GM19395 (cell line): ENCODE measurements at regions not wholly inside any gene's neighbourhood (a gene's known extent, or its start where the extent isn't known, plus 50 kb on each side); places are given as distances from the start of the nearest gene placed in this dataset.
"Not testable (repeated sequence)": the region's sequence is repeated elsewhere in the genome, so short reads cannot be mapped to it uniquely, and the experiment has no call there.

ENCODE experiments used
- ATAC-seq: cut with Tn5 transposase; IDR thresholded peaks from one replicate; pipeline ENCODE4 v1.9.1; 2021; ENCODE audit warnings: mild to moderate bottlenecking, moderate library complexity; ENCODE audit not compliant: unreplicated experiment

- ATAC-seq: no peak
Observed at GRCh38 chr7:101707587-101707986, 78.5 kb upstream of the MYL10 start.

- ATAC-seq: no peak
Observed at GRCh38 chr7:101708223-101708622, 79.1 kb upstream of the MYL10 start.

GRCh38 chr7:101712652-101713051 is 83.6 kb upstream of the MYL10 start:
- ATAC-seq: no peak

GRCh38 chr7:101714097-101714496 is 85.0 kb upstream of the MYL10 start:
- ATAC-seq: no peak

- ATAC-seq: no peak
Observed at GRCh38 chr7:101717628-101718357, 88.7 kb upstream of the MYL10 start.

GRCh38 chr7:101718363-101719122 is 89.4 kb upstream of the MYL10 start:
- no peak for ATAC-seq

- ATAC-seq: no peak
Observed at GRCh38 chr7:101719123-101719470, 90.0 kb upstream of the MYL10 start.

- ATAC-seq: no peak
Observed at GRCh38 chr7:101720324-101720723, 91.2 kb upstream of the MYL10 start.

GRCh38 chr7:101722247-101722646 is 93.2 kb upstream of the MYL10 start:
- no peak for ATAC-seq

GRCh38 chr7:101723835-101724234 is 93.6 kb upstream of the CUX1 start:
- no peak for ATAC-seq

- ATAC-seq: no peak
Observed at GRCh38 chr7:101724957-101725356, 92.5 kb upstream of the CUX1 start.

GRCh38 chr7:101725921-101726320 is 91.5 kb upstream of the CUX1 start:
- ATAC-seq: no peak

GRCh38 chr7:101727184-101727583 is 90.2 kb upstream of the CUX1 start:
- no peak for ATAC-seq

GRCh38 chr7:101728128-101728527 is 89.3 kb upstream of the CUX1 start:
- ATAC-seq: no peak

- ATAC-seq: not testable (repeated sequence)
Observed at GRCh38 chr7:101728873-101729240, 88.6 kb upstream of the CUX1 start.

GRCh38 chr7:101729241-101729883 is 88.1 kb upstream of the CUX1 start:
- no peak for ATAC-seq

GRCh38 chr7:101731502-101732084 is 85.8 kb upstream of the CUX1 start:
- ATAC-seq: no peak

- ATAC-seq: no peak
Observed at GRCh38 chr7:101733713-101734475, 83.5 kb upstream of the CUX1 start.

GRCh38 chr7:101736084-101736483 is 81.3 kb upstream of the CUX1 start:
- no peak for ATAC-seq

GRCh38 chr7:101739775-101740398 is 77.5 kb upstream of the CUX1 start:
- no peak for ATAC-seq
